H1 (cell line): ENCODE measurements at regions not wholly inside any gene's neighbourhood (a gene's known extent, or its start where the extent isn't known, plus 50 kb on each side); places are given as distances from the start of the nearest gene placed in this dataset.

Source experiments
- CTCF ChIA-PET: fragments of 300-600 bp; sonication (Branson Sonifier 250); formaldehyde crosslinking; loops from one replicate; lab custom pipeline; 2021; ENCODE audit not compliant: partially characterized antibody; lab: Charles Lee
- POLR2A ChIA-PET: fragments of 300-600 bp; sonication (Branson Sonifier 250); formaldehyde crosslinking; loops from one replicate; lab custom pipeline; 2021; ENCODE audit warnings: inconsistent platforms; ENCODE audit not compliant: partially characterized antibody; lab: Charles Lee
- DNase-seq, 2 experiments: peaks; one replicate each; pipeline versions ENCODE4 v3.0.0 to v3.0.0-alpha.2; 2010 to 2022; ENCODE audit warnings: low spot score in 2 of 2, low read depth in 1 of 2, mixed read lengths in 1 of 2
- FAIRE-seq: peaks from 2 replicates; lab custom pipeline; 2011; peaks lifted over from hg19 to GRCh38; lab: Jason Lieb, UNC
- H2AFZ ChIP-seq: 2 replicates; pipeline ENCODE4 v1.8.1; 2012; ENCODE audit warnings: low read length, inconsistent platforms
- H2AK5ac ChIP-seq: 2 replicates; pipeline ENCODE4 v1.6.1; 2013; ENCODE audit warnings: low read depth, low read length
- H2BK120ac ChIP-seq: replicated peaks from 2 replicates; pipeline ENCODE3; 2013; ENCODE audit warnings: low read depth, low read length, inconsistent platforms
- H2BK12ac ChIP-seq: 2 replicates; pipeline ENCODE4 v1.6.1; 2013; ENCODE audit warnings: low read depth, low read length
- H2BK15ac ChIP-seq: 2 replicates; pipeline ENCODE4 v1.6.1; 2013; ENCODE audit warnings: low read length
- H2BK20ac ChIP-seq: 2 replicates; pipeline ENCODE4 v1.6.1; 2013; ENCODE audit warnings: low read length
- H2BK5ac ChIP-seq: 2 replicates; pipeline ENCODE4 v1.6.1; 2013; ENCODE audit warnings: low read depth, low read length
- H3K14ac ChIP-seq: 2 replicates; pipeline ENCODE4 v1.6.1; 2013; ENCODE audit warnings: inconsistent platforms; ENCODE audit not compliant: insufficient read length
- H3K18ac ChIP-seq: 2 replicates; pipeline ENCODE4 v1.6.1; 2013; ENCODE audit warnings: low read length; ENCODE audit errors: extremely low read depth
- H3K23ac ChIP-seq: 2 replicates; pipeline ENCODE4 v1.6.1; 2013; ENCODE audit warnings: inconsistent platforms; ENCODE audit not compliant: insufficient read length
- H3K23me2 ChIP-seq: 2 replicates; pipeline ENCODE4 v1.6.1; 2013; ENCODE audit warnings: low read depth, low read length
- H3K27ac ChIP-seq: 2 replicates; pipeline ENCODE4 v1.6.1; 2011; ENCODE audit warnings: low read depth, low read length, inconsistent platforms
- H3K27me3 ChIP-seq, 4 experiments: replicated peaks in 1 of 4; 1 replicate in 1 of 4; 2 replicates in 3 of 4; pipeline versions ENCODE4 v1.6.1 to v1.8.1; 2011 to 2013; ENCODE audit warnings: low read length in 3 of 4, mild to moderate bottlenecking in 3 of 4, inconsistent platforms in 2 of 4, mixed read lengths in 2 of 4, moderate library complexity in 1 of 4; ENCODE audit not compliant: control insufficient read depth in 3 of 4, insufficient read depth in 3 of 4; ENCODE audit errors: extremely low read depth in 1 of 4
- H3K36me3 ChIP-seq, 4 experiments: 2 replicates each; pipeline versions ENCODE4 v1.6.1 to v1.8.1; 2011 to 2013; ENCODE audit warnings: mild to moderate bottlenecking in 4 of 4, low read length in 3 of 4, moderate library complexity in 2 of 4, control low read depth in 1 of 4, inconsistent platforms in 1 of 4; ENCODE audit not compliant: insufficient read depth in 4 of 4, control insufficient read depth in 2 of 4
- H3K4ac ChIP-seq: replicated peaks from 2 replicates; pipeline ENCODE3; 2013; ENCODE audit warnings: low read length, low read depth, mixed read lengths, inconsistent platforms; ENCODE audit not compliant: insufficient read length
- H3K4me1 ChIP-seq, 4 experiments: replicated peaks in 1 of 4; 1 replicate in 1 of 4; 2 replicates in 3 of 4; pipeline versions ENCODE4 v1.6.1 to v1.8.1; 2011 to 2013; ENCODE audit warnings: low read length in 3 of 4, inconsistent platforms in 2 of 4, mixed read lengths in 1 of 4; ENCODE audit not compliant: insufficient read depth in 4 of 4, control insufficient read depth in 3 of 4
- H3K4me2 ChIP-seq, 2 experiments: 2 replicates each; pipeline versions ENCODE4 v1.6.1 to v1.8.1; 2011 to 2013; ENCODE audit warnings: low read depth in 2 of 2, low read length in 2 of 2, control low read depth in 1 of 2, inconsistent platforms in 1 of 2, mild to moderate bottlenecking in 1 of 2; ENCODE audit not compliant: insufficient read depth in 1 of 2
- H3K4me3 ChIP-seq, 4 experiments: fragments of 200-600, 300-600 bp in 1 of 4; sonication (generic), shearing (Covaris generic), sonication (Bioruptor Twin) in 1 of 4; 2 replicates each; pipeline versions ENCODE4 v1.5.1 to v1.8.1; 2011 to 2016; ENCODE audit warnings: low read length in 4 of 4, low read depth in 3 of 4, control low read depth in 2 of 4, inconsistent platforms in 2 of 4, mild to moderate bottlenecking in 2 of 4, mixed read lengths in 1 of 4, moderate library complexity in 1 of 4; ENCODE audit not compliant: insufficient read depth in 2 of 4; ENCODE audit errors: extremely low read depth in 1 of 4
- H3K56ac ChIP-seq: replicated peaks from 2 replicates; pipeline ENCODE3; 2013; ENCODE audit warnings: low read depth, mild to moderate bottlenecking, mixed read lengths, low read length, inconsistent platforms; ENCODE audit not compliant: insufficient read length
- H3K79me1 ChIP-seq: 2 replicates; pipeline ENCODE4 v1.6.1; 2013; ENCODE audit warnings: low read depth, low read length, control low read depth
- H3K79me2 ChIP-seq, 2 experiments: 2 replicates each; pipeline versions ENCODE4 v1.6.1 to v1.8.1; 2012 to 2013; ENCODE audit warnings: low read length in 2 of 2, mild to moderate bottlenecking in 2 of 2, inconsistent platforms in 1 of 2; ENCODE audit not compliant: insufficient read depth in 2 of 2, control insufficient read depth in 1 of 2
- H3K9ac ChIP-seq, 4 experiments: replicated peaks in 1 of 4; 1 replicate in 1 of 4; 2 replicates in 3 of 4; pipeline versions ENCODE4 v1.6.1 to v1.8.1; 2011 to 2013; ENCODE audit warnings: low read depth in 3 of 4, low read length in 3 of 4, control low read depth in 2 of 4, mild to moderate bottlenecking in 2 of 4, moderate library complexity in 2 of 4, inconsistent platforms in 1 of 4; ENCODE audit errors: extremely low read depth in 1 of 4
- H3K9me3 ChIP-seq, 2 experiments: 2 replicates each; pipeline versions ENCODE4 v1.6.1 to v1.8.1; 2012 to 2013; ENCODE audit warnings: mild to moderate bottlenecking in 2 of 2, moderate library complexity in 2 of 2, control low read depth in 1 of 2, inconsistent platforms in 1 of 2, low read depth in 1 of 2, low read length in 1 of 2, mixed read lengths in 1 of 2; ENCODE audit not compliant: insufficient read depth in 2 of 2
- H4K20me1 ChIP-seq, 2 experiments: replicated peaks in 1 of 2; 2 replicates each; pipeline versions ENCODE3 to v1.8.1; 2011 to 2013; ENCODE audit warnings: inconsistent platforms in 2 of 2, low read length in 2 of 2, mild to moderate bottlenecking in 1 of 2; ENCODE audit not compliant: insufficient read depth in 2 of 2, control insufficient read depth in 1 of 2
- H4K5ac ChIP-seq: 2 replicates; pipeline ENCODE4 v1.6.1; 2013; ENCODE audit warnings: low read length, low read depth, mixed read lengths, inconsistent platforms; ENCODE audit not compliant: insufficient read length
- H4K8ac ChIP-seq: 2 replicates; pipeline ENCODE4 v1.8.0; 2013; ENCODE audit warnings: mild to moderate bottlenecking, moderate library complexity, low read length, inconsistent platforms; ENCODE audit not compliant: insufficient read depth; ENCODE audit errors: extremely low read depth
- H4K91ac ChIP-seq: replicated peaks from 2 replicates; pipeline ENCODE3; 2013; ENCODE audit warnings: low read length, mixed read lengths, inconsistent platforms; ENCODE audit not compliant: insufficient read length
- ASH2L ChIP-seq: fragments of 200-600, 300-600 bp; sonication (generic); IDR thresholded peaks from one replicate; pipeline ENCODE4 v1.7.1; 2017; ENCODE audit warnings: low read length
- BRCA1 ChIP-seq: IDR thresholded peaks from 2 replicates; pipeline ENCODE4 v1.6.1; 2012; ENCODE audit warnings: low read depth, low read length, improper control_type of control experiment
- CTBP2 ChIP-seq: IDR thresholded peaks from 2 replicates; pipeline ENCODE4 v1.7.0; 2011; ENCODE audit warnings: borderline replicate concordance, mild to moderate bottlenecking, moderate library complexity, mixed read lengths, low read length; ENCODE audit not compliant: insufficient read depth, insufficient read length
- EGR1 ChIP-seq: IDR thresholded peaks from 2 replicates; pipeline ENCODE4 v1.6.1; 2011; ENCODE audit warnings: low read depth, low read length, borderline replicate concordance
- FOSL1 ChIP-seq: IDR thresholded peaks from 2 replicates; pipeline ENCODE4 v1.6.1; 2011; ENCODE audit warnings: mild to moderate bottlenecking, low read depth, low read length, moderate library complexity; ENCODE audit not compliant: insufficient read depth
- SAP30 ChIP-seq: fragments of 300-600 bp; sonication (generic); IDR thresholded peaks from 2 replicates; pipeline ENCODE4 v1.7.1; 2012; ENCODE audit warnings: low read length, moderate library complexity, mild to moderate bottlenecking, inconsistent platforms; ENCODE audit not compliant: insufficient read depth, insufficient replicate concordance
- SIN3A ChIP-seq, 2 experiments: IDR thresholded peaks in 1 of 2; conservative IDR thresholded peaks in 1 of 2; 2 replicates each; pipeline ENCODE4 v1.6.1; 2011 to 2012; ENCODE audit warnings: low read length in 2 of 2, improper control_type of control experiment in 1 of 2, low read depth in 1 of 2, mild to moderate bottlenecking in 1 of 2
- TAF1 ChIP-seq: IDR thresholded peaks from 2 replicates; pipeline ENCODE4 v1.6.1; 2011; ENCODE audit warnings: mild to moderate bottlenecking, low read depth, low read length
- TBP ChIP-seq: IDR thresholded peaks from 2 replicates; pipeline ENCODE4 v1.6.1; 2011; ENCODE audit warnings: low read depth, low read length, improper control_type of control experiment
- TEAD4 ChIP-seq: IDR thresholded peaks from 2 replicates; pipeline ENCODE4 v1.6.1; 2012; ENCODE audit warnings: low read depth, low read length, inconsistent platforms, mixed read lengths
- USF2 ChIP-seq: IDR thresholded peaks from 2 replicates; pipeline ENCODE4 v1.6.1; 2011; ENCODE audit warnings: low read length, improper control_type of control experiment
- WGBS, 2 experiments: shearing (Covaris generic) in 1 of 2; methylation state at CpG; one replicate each; pipeline versions ENCODE4 v1.1.6 to v1.1.7; 2013 to 2015; ENCODE audit warnings: low lambda C conversion rate in 2 of 2, mixed read lengths in 2 of 2, inconsistent platforms in 1 of 2, low coverage in 1 of 2, missing lambda C conversion rate in 1 of 2; ENCODE audit not compliant: insufficient replicate concordance in 2 of 2, insufficient coverage in 1 of 2, insufficient read length in 1 of 2; ENCODE audit errors: extremely low coverage in 1 of 2, missing lambda C conversion rate in 1 of 2; 5-methylcytosine and 5-hydroxymethylcytosine counted together

GRCh38 chr2:216974321-216975302 lies 114.7 kb upstream of the TNP1 start:
- H4K91ac ChIP-seq: no peak overlapping the region
- no peaks in the 10 kb centered on the region for H3K9me3 ChIP-seq
- H3K18ac ChIP-seq: no peak overlapping the region; the same call in 1 of the 2 replicates
- H4K5ac ChIP-seq: no peak overlapping the region
- no peak overlapping the region for H4K8ac ChIP-seq
- FAIRE-seq: no peak
- H3K23me2 ChIP-seq: no peaks in the 10 kb centered on the region
- no peaks in the 10 kb centered on the region for H3K79me2 ChIP-seq
- no peaks in the 10 kb centered on the region for H4K20me1 ChIP-seq
- no peak overlapping the region for H3K9ac ChIP-seq
- no peaks in the 10 kb centered on the region for H3K36me3 ChIP-seq
- no peak overlapping the region for H2AK5ac ChIP-seq
- 91% methylated on average over 12 of the region's 12 CpGs; no CpG with 5 or more reads in 1 of the 2 experiments for WGBS, 2 experiments
- no peak overlapping the region for H3K14ac ChIP-seq
- H3K4me1 ChIP-seq: no peaks in the 10 kb centered on the region
- H3K27me3 ChIP-seq: no peaks in the 10 kb centered on the region; a peak in 2 of 7 replicates
- H2BK120ac ChIP-seq: no peak overlapping the region
- DNase-seq: no peak
- no peaks in the 10 kb centered on the region for H3K79me1 ChIP-seq
- H3K27ac ChIP-seq: no peak overlapping the region
- no peak overlapping the region for H2BK12ac ChIP-seq
- no peak overlapping the region for H3K4ac ChIP-seq
- H3K4me2 ChIP-seq: no peak overlapping the region
- no peak overlapping the region for H2BK20ac ChIP-seq
- H3K4me3 ChIP-seq: no peak overlapping the region
- H2AFZ ChIP-seq: no peak overlapping the region
- no peak overlapping the region for H2BK5ac ChIP-seq
- no peak overlapping the region for H3K56ac ChIP-seq
- H2BK15ac ChIP-seq: no peak overlapping the region
- ChIA-PET POLR2A (interaction anchor here (0.7 kb wide), 1 partner anchor 478 kb away, joined by 3 read pairs; no protein-coding TSS in a partner anchor), CTCF (no interaction called here)
- no peak overlapping the region for H3K23ac ChIP-seq
- TF ChIP-seq CTBP2: no peak
- TF ChIP-seq TEAD4: no peak
- TF ChIP-seq SIN3A (conservative IDR thresholded peaks at IDR 0.05 in 1 of 2, IDR thresholded peaks at IDR 0.05 in 1 of 2; ENCODE audit: low read depth in 1 of 2, low read length in 2 of 2): no peak
- TF ChIP-seq BRCA1: no peak
- no peak for TF ChIP-seq TBP
- no peak for TF ChIP-seq ASH2L
- no peak for TF ChIP-seq TAF1
- TF ChIP-seq FOSL1: no peak
- TF ChIP-seq EGR1: no peak
- no peak for TF ChIP-seq SAP30
- no peak for TF ChIP-seq USF2
